ENCODE measurements at regions not wholly inside any gene's neighbourhood (a gene's known extent, or its start where the extent isn't known, plus 50 kb on each side); places are given as distances from the start of the nearest gene placed in this dataset.
A peak's percentile ranks its signal among the peaks of the same experiment; 100 is the strongest.

DNA sequence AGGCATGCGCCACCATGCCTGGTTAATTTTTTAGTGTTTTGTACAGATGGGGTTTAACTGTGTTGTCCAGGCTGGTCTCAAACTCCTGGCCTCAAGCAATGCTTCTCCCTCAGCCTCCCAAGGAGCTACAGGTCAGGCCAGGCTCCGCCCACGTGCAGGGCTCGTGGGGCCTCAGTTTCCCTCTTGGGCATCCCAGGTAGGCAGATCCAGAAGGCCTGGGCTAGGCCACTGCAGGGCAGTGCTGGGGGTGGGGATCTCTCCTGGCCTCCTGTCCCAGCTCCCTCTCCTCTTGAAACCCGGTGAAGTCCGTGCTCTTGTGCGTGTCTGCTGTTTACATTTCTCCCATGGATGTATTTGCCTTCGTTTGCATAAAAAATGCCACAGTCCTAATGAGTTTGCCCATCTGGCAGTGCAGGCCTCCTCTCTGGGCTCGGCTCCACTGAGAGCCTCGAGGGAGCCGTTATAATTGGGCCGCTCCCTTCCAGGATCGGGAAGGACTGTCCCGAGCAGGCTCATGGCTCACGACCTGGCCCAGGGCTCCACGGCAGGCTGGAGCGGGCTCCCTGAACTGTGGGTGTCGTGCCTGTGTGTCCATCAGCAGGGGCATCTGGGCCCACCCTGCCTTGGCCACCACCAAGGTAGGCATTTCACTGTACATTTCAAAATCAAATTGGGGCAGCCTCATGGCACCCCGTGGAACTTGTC lies 52.6 kb upstream of the RUFY1 start:
- DNase-seq (ENCODE audit: low read depth) = no peak

DNA sequence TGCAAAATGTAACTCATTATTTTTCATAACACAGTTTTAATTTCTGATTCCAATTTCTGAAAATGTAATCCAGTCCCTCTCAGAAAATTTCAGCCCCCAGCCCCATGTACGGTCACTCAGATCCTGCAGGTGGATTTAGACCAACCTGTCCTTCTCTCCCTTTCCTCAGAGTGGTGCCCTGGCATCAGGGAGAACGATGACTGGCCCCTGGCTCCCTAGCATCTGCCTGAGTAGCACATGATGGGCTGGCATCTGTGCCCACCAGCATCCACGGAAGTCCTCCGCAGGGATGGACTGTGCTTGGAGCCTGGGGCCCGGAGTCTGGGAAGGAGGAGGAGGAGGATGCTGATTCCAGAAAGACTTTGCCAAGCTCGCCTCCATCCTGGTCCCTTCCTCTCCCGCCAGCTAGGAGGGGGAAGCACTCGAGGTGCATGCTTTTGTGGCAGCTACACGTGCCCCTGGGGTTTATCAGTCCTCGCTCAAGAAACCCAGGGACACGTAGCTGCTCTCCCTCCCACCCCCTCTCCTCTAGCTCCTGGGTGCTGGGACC lies 54.4 kb upstream of the RUFY1 start:
- no peak for DNase-seq (ENCODE audit: low read depth)

DNA sequence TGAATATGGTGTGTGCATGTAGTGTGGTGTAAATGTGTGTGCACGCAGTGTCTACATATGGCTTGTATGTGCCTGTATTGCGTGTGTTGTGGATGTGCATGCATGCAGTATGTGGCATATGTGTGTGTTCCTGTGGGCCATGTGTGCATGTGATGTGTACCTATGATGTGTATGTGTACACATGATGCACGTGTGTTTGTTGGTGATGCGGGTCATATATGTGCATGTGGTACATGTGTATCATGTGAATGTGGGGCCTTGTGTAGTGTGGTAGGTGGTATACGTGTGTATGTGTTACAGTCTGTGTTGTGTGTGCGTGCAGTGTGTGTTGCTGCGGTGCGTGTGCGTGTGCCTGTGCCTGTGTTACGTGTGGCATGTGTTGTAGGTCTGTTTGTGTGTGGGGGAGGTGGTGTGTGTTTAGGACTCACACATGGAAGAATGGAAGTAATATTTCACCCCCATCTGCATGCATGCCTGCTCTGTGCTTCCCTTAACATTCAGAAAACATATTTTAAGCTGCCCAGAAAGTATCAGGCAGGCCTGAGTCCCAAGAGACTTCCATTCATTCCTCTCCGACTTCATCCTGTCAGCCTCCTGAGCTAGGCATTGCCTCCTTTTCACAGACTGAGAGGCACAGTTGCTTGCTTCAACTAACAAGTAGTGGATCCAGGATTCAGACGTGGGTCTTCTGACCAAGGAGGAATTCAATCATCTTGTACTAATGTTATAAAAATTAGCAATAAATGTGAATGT lies 55.4 kb upstream of the RUFY1 start:
- no peak for DNase-seq (ENCODE audit: low read depth)

DNA sequence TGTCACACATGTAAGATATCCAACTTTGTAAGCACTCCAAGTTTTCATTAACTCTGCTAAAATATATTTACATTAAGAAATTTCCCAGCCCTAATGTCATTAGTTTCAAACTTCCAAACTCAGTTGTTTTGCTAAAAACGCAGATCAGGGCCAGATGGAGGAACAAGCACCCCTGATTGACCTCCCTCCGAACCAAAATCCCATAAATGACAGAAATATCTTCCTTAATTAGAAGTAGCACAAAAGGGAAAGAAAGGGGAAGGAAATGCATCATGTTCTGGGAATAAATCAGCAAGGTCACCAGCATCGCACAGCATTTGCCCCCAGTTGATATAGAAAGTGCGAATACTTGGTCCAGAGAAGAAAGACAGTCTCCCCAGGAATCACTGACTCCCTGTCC lies 61.4 kb upstream of the RUFY1 start:
- peak; percentile 63 for DNase-seq (ENCODE audit: low read depth)

DNA sequence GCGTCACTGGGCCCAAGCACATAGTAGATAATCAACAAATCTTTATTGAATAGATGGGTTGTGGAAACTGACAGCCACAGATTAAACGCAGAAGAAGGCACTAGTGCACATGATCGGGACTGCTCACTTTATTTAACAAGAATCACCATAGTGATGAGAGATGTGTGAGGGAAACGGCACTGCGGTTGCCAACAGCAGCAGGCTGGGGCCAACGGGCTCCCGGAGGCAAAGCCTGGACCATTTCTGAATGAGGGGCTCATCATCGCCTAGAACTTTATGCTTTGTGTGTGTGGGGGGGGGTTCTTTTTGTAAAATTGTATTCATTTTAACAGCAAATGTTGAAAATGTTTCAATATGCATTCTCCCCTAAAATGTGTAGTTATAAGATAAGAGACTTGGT lies 61.9 kb upstream of the RUFY1 start:
- DNase-seq (ENCODE audit: low read depth) = peak; percentile 41

GRCh38 chr5:179487145-179487544 lies 63.2 kb upstream of the RUFY1 start:
- DNase-seq (ENCODE audit: low read depth) = no peak

GRCh38 chr5:179486596-179487051 lies 63.7 kb upstream of the RUFY1 start:
- DNase-seq (ENCODE audit: low read depth) = peak; percentile 27

GRCh38 chr5:179485845-179486575 lies 64.3 kb upstream of the RUFY1 start:
- peak; percentile 17 for DNase-seq (ENCODE audit: low read depth)

GRCh38 chr5:179484761-179485160 lies 65.6 kb upstream of the RUFY1 start:
- DNase-seq (ENCODE audit: low read depth) = no peak

GRCh38 chr5:179484201-179484600 lies 66.2 kb upstream of the RUFY1 start:
- no peak for DNase-seq (ENCODE audit: low read depth)

GRCh38 chr5:179478624-179479023 lies 71.7 kb upstream of the RUFY1 start:
- DNase-seq (ENCODE audit: low read depth) = no peak

- no peak for DNase-seq (ENCODE audit: low read depth)
Observed at GRCh38 chr5:179475208-179475751, 75.1 kb upstream of the RUFY1 start.

GRCh38 chr5:179472641-179473040 lies 77.7 kb upstream of the RUFY1 start:
- no peak for DNase-seq (ENCODE audit: low read depth)

DNA sequence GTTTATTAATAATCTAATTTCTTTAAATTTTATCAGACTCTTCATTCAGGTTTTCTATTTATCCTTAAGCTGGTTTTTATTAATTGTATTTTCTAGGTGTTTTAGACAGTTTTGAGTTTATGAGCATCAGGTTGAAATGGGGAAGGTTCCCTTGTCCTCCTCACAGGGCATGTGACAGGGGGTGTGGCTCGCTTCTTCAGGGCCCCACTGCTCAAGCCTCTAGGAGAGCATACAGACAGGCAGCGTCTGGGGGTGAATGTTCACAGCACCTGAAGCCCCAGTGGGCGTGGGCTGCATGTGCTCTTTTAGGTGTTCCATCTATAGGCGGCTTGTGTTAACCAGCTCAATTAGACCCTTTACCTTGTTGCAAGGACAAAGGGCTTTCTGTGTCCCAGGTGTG lies 78.2 kb upstream of the RUFY1 start:
- no peak for DNase-seq (ENCODE audit: low read depth)

- no peak for DNase-seq (ENCODE audit: low read depth)
Observed at GRCh38 chr5:179470201-179470600, 80.2 kb upstream of the RUFY1 start.

DNA sequence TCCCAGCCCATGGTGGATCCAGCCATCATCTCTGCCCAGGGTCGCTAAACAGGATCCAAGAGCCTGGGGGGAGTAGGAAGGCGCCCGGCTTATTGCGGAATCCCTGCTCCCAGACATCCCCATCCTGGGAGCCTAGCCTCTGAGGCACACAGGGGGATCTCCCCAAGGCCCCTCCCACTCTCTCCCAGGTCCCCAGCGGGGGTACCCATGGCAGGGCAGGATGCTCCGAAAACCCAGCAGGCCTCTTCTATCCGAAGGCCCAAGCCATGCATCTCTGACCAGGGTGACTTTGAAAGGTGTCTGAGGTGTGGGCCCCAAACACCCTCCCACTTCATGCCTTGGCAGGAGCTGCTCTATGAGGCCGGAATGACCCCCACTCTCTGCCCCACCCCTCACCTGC lies 81.7 kb upstream of the RUFY1 start:
- DNase-seq (ENCODE audit: low read depth) = no peak

DNA sequence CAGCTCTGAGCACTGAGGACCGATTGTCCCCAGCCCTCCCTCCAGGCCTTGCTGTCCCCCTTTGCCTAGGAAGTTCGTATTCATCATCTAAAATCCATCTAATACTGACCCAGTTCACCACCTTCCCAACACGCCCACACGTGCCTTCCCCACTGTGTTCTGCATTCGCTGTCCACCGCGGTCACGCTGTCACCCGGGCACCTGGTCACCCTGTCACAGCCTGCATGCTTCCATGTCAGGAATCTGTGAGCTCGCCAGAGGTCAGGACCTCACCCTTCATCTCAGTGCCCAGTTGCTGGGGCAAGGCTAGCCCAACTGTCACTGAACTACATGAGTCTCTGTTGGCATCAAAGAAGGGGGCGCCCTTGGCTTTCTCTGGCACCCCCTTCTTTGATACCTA lies 82.9 kb upstream of the RUFY1 start:
- no peak for DNase-seq (ENCODE audit: low read depth)

DNA sequence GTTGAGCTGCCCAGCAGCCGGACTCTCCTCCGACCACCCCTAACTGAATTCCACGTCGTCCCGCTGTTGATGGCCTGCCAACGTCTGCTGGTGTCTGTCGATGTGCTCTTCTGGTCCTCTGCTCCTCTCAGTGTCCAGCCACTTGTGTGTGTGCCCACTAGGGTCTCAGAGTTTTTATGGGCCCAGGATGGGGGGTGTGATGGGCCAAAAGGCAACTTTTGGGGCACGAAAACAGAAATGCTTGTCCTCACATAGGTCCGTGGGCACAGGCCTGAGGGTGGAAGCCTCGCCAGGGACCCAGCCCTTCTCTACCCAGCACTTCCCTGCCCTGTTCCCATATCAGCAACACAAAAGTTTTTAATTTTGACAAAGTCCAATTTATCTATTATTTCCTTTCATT lies 85.7 kb upstream of the RUFY1 start:
- DNase-seq (ENCODE audit: low read depth) = no peak

DNA sequence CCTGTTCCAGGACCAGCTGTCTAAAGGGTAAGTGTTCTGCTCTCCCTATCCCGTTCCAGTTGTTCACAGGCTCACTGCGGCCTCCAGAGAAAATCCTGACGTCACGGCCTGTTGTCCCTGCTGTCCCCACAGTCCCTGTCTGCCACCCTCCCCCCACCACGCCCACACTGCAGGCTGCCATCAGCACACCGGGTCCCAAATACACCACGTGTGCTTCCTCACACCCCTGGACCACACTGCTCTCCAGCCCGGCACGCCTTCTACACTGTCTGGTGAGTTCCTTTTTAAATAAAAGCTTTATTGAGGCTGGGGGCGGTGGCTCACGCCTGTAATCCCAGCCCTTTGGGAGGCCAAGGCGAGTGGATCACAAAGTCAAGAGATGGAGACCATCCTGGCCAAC lies 88.3 kb upstream of the RUFY1 start:
- DNase-seq (ENCODE audit: low read depth) = no peak

GRCh38 chr5:179461576-179461975 lies 88.8 kb upstream of the RUFY1 start:
- DNase-seq (ENCODE audit: low read depth) = no peak

DNA sequence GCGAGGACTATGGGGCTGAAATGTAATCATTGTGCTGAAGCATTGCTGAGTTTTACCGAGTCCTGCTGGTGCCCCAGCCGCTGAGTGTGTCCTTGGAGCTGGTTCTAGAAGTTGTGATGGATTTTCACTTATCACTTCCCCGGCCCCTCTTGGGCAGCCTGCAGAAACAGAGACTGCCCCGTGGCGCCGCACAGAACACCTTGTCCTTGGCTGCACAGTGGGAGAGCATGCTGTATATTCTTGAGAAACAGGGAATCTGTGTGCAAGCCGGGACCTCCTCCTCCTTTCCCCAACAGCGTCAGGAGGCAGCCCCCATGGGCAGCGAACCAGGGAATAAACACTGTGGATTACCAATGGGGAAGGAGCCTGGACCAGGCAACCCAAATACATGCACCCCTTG lies 90.6 kb upstream of the RUFY1 start:
- no peak for DNase-seq (ENCODE audit: low read depth)

GRCh38 chr5:179457612-179458011 lies 92.7 kb upstream of the RUFY1 start:
- no peak for DNase-seq (ENCODE audit: low read depth)

Data from EH (cell line).